Ishikawa (cell line): ENCODE measurements at regions not wholly inside any gene's neighbourhood (a gene's known extent, or its start where the extent isn't known, plus 50 kb on each side); places are given as distances from the start of the nearest gene placed in this dataset.

Source experiments
- CREB1 ChIP-seq: IDR thresholded peaks from 2 replicates; pipeline ENCODE4 v1.6.1; 2012; ENCODE audit warnings: low read depth
- EP300 ChIP-seq: IDR thresholded peaks from 2 replicates; pipeline ENCODE4 v1.6.1; 2012; ENCODE audit warnings: borderline replicate concordance
- FOXM1 ChIP-seq: IDR thresholded peaks from 2 replicates; pipeline ENCODE4 v1.6.1; 2012; ENCODE audit warnings: low read depth, borderline replicate concordance
- NFIC ChIP-seq: IDR thresholded peaks from 2 replicates; pipeline ENCODE4 v1.6.1; 2012
- TAF1 ChIP-seq: IDR thresholded peaks from 2 replicates; pipeline ENCODE4 v1.6.1; 2012; ENCODE audit warnings: low read depth, mild to moderate bottlenecking
- YY1 ChIP-seq: IDR thresholded peaks from 2 replicates; pipeline ENCODE4 v1.6.1; 2012; ENCODE audit warnings: low read depth
- TF ChIP-seq, protein P1 (sequence below): IDR thresholded peaks from 2 replicates; pipeline ENCODE4 v1.6.1; 2012
- TF ChIP-seq, protein P2 (sequence below): IDR thresholded peaks from 2 replicates; pipeline ENCODE4 v1.6.1; 2012; ENCODE audit warnings: low read depth, mild to moderate bottlenecking

DNA sequence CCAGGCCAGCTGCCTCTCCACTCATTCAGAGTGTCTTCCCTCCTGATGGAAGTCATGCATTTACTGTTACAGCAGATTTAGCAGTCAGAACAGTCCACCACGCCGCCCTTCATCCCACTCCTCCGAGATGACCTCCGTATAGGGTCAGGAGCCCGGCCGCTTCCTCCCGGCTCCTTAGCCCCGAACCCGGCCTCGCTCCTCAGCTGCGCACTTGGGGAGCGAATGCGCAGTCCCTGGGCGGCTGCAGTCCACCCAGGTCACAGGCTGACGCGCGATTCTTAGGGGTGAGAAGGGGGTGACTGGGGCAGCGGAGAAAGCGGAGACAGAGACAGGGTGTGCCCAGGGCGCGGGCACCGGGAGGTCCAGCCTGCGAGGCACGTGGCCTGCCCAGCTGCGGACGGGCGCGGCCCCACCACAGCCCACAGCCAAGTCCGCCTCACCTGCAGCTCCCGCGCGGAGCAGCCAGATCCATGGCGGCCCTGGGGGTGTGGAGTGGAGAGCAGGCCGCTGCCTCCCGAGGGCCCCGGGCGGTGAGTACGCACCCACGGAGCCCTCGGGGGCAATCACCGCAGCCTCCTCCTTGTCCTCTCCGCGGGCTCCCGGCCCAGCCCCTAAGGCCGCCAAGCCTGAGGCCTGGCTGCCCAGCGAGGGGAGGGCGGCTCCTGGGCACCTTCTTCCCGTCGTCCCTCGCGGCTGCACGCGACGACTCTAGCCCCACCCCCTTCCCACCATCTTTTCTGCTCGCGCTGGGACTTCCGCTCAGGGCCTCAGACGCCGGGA lies 286.6 kb downstream of the BRD1 start:
- TF ChIP-seq TAF1 (no peak), EP300 (no peak), CREB1 (no peak), FOXM1 (no peak), YY1 (no peak), NFIC (no peak)
- TF ChIP-seq, protein P1, sequence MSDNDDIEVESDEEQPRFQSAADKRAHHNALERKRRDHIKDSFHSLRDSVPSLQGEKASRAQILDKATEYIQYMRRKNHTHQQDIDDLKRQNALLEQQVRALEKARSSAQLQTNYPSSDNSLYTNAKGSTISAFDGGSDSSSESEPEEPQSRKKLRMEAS = no peak
- TF ChIP-seq, protein P2, sequence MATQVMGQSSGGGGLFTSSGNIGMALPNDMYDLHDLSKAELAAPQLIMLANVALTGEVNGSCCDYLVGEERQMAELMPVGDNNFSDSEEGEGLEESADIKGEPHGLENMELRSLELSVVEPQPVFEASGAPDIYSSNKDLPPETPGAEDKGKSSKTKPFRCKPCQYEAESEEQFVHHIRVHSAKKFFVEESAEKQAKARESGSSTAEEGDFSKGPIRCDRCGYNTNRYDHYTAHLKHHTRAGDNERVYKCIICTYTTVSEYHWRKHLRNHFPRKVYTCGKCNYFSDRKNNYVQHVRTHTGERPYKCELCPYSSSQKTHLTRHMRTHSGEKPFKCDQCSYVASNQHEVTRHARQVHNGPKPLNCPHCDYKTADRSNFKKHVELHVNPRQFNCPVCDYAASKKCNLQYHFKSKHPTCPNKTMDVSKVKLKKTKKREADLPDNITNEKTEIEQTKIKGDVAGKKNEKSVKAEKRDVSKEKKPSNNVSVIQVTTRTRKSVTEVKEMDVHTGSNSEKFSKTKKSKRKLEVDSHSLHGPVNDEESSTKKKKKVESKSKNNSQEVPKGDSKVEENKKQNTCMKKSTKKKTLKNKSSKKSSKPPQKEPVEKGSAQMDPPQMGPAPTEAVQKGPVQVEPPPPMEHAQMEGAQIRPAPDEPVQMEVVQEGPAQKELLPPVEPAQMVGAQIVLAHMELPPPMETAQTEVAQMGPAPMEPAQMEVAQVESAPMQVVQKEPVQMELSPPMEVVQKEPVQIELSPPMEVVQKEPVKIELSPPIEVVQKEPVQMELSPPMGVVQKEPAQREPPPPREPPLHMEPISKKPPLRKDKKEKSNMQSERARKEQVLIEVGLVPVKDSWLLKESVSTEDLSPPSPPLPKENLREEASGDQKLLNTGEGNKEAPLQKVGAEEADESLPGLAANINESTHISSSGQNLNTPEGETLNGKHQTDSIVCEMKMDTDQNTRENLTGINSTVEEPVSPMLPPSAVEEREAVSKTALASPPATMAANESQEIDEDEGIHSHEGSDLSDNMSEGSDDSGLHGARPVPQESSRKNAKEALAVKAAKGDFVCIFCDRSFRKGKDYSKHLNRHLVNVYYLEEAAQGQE = no peak
